ENCODE measurements at regions not wholly inside any gene's neighbourhood (a gene's known extent, or its start where the extent isn't known, plus 50 kb on each side); places are given as distances from the start of the nearest gene placed in this dataset.

DNA sequence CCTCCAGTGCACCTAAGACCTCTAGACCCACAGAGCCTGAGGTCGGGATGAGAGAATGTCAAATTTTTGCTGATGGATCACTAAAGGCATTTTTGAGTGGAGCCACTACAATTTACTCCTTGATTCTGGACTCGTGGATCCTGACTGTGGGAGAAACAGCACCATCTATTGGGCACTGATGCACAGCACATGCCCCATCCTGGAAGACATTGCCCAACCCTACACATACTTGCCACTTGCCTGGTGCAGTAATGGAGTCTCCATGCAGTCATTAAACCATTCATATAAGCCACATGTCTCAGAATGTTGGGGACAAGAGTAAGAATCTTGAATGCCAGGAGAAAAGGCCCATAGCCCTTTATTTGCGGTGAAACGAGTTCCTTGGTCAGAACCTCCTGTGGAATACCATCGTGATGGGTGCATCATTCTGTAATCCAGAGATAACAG is 103.9 kb downstream of the GGTLC2 start:
- TF ChIP-seq, protein P1, sequence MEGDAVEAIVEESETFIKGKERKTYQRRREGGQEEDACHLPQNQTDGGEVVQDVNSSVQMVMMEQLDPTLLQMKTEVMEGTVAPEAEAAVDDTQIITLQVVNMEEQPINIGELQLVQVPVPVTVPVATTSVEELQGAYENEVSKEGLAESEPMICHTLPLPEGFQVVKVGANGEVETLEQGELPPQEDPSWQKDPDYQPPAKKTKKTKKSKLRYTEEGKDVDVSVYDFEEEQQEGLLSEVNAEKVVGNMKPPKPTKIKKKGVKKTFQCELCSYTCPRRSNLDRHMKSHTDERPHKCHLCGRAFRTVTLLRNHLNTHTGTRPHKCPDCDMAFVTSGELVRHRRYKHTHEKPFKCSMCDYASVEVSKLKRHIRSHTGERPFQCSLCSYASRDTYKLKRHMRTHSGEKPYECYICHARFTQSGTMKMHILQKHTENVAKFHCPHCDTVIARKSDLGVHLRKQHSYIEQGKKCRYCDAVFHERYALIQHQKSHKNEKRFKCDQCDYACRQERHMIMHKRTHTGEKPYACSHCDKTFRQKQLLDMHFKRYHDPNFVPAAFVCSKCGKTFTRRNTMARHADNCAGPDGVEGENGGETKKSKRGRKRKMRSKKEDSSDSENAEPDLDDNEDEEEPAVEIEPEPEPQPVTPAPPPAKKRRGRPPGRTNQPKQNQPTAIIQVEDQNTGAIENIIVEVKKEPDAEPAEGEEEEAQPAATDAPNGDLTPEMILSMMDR (IDR thresholded peaks at IDR 0.05; ENCODE audit: low read depth, low read length) = peak; percentile 68
- TF ChIP-seq MYC (IDR thresholded peaks at IDR 0.05; ENCODE audit: low read depth, low read length) (no peak), POLR2A (IDR thresholded peaks at IDR 0.05; ENCODE audit: extremely low read depth, insufficient read length) (no peak)
- TF ChIP-seq, protein P2, sequence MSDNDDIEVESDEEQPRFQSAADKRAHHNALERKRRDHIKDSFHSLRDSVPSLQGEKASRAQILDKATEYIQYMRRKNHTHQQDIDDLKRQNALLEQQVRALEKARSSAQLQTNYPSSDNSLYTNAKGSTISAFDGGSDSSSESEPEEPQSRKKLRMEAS (IDR thresholded peaks at IDR 0.05; ENCODE audit: low read depth, low read length) = peak; percentile 53
